NCI-H146 (cell line): ENCODE measurements at regions not wholly inside any gene's neighbourhood (a gene's known extent, or its start where the extent isn't known, plus 50 kb on each side); places are given as distances from the start of the nearest gene placed in this dataset.
"Not testable (repeated sequence)": the region's sequence is repeated elsewhere in the genome, so short reads cannot be mapped to it uniquely, and the experiment has no call there.

Experiments
- DNase-seq: peaks from one replicate; lab custom pipeline; 2025; lab: John Stamatoyannopoulos, UW

DNA sequence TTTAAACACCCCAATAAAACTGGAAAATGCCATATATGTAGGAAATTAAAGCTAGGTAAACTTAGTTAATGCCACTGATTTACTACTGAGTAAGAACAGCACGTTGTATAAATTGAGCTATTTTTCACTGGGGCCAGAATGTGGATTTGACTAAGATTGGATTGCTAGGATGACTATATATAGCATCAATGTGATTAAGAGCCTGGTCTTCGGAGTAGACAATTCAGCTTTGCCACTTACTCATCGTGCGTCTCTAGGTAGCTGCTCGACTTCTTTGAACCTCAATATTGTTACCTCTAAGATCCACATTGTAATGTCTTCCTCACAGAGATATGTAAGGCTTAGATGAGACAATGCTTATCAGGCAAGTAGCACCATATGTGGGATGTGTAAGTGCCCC lies 462.5 kb downstream of the KLF12 start:
- no peak for DNase-seq

DNA sequence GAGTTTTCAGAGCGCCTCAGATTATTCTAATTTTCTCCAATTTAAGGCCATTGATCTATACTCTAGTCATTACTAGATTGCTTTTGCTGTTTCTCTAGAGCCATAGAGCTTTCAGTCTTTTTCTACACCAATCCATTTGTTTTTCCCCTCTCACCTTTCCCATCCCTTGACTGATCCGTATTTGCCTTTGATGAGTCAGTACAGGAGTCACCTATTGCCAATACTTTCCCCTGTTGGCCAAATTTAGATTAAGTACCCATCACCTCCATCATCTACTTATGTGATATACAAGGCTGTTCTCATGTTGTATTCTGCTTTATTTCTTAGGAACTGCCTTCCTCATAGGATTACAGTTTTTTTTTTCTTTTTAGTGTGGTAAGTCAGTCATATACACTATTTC lies 463.2 kb downstream of the KLF12 start:
- no peak for DNase-seq

DNA sequence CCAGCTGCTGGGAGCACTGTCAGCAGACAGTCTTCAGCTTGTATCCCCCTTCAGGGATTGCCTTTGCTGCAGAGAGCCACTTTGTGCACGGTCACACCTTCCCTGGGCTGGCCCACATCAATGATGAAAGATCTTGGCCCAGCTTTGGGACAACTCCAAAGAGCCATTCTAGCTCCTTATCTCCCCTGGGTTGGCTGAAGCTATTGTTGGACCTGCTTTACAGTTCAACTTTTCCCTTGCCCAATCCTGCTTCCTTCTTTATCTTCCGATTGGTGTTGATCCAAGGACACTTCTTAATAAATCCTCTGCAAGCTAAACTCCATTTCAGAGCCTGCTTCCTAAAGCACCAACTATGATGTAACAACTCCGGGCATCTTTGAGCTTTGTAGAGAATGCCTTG lies 466.4 kb downstream of the KLF12 start:
- DNase-seq, result no peak

DNA sequence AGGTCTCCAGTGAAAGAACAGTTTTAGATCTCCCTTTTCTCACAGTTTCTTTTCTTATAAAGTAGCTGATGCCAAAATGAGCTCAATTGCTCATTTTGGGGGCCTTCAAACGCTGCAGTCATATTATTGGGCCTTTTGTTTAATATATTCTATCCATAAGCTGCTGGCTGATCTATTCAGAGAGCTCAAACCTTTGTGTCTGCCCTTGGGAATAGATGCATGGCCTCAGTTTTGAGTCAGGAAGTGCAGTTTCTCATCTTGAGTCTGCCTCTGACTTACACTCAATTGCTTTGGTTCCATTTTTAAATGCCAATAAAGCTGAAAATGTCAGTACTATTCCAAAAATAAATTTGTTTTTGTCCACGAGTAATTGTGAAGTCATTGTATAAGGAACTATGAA lies 468.9 kb downstream of the KLF12 start:
- peak; percentile 92 for DNase-seq

DNA sequence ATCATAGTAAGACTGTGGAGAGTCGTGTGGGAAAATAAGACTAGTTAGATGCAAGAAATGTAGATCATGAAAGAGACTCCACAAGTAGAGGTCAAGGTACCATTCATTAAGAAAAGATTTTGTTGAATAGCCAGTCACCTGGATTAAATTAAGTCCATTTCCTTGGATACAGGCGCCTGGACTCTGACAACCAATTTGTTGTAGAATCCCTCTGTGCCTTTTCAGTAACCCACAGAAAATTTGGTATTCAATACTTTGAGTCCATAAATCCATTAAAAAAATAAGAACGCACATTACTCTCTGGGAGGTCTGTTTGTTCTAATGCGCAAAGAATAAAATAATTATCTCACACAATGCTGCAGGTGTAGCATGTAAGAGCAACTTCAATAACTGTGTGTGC lies 469.4 kb downstream of the KLF12 start:
- peak; percentile 92 for DNase-seq

DNA sequence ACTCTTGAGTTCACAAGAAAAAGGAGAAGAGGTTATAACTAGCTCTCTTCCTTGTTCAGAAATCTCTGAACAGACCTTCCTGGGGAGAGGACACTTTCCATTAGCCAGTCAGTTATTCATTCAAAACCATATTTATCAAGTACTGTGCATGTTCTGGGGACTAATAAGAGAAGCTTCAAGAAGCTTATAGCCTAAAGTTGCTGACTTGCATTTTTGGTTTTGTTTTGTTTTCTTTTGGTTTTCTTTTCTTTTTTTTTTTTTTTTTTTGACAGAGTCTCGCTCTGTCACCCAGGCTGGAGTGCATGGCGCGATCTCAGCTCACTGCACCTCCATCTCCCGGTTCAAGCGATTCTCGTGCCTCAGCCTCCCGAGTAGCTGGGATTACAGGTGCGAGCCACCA lies 471.4 kb downstream of the KLF12 start:
- DNase-seq, result no peak

DNA sequence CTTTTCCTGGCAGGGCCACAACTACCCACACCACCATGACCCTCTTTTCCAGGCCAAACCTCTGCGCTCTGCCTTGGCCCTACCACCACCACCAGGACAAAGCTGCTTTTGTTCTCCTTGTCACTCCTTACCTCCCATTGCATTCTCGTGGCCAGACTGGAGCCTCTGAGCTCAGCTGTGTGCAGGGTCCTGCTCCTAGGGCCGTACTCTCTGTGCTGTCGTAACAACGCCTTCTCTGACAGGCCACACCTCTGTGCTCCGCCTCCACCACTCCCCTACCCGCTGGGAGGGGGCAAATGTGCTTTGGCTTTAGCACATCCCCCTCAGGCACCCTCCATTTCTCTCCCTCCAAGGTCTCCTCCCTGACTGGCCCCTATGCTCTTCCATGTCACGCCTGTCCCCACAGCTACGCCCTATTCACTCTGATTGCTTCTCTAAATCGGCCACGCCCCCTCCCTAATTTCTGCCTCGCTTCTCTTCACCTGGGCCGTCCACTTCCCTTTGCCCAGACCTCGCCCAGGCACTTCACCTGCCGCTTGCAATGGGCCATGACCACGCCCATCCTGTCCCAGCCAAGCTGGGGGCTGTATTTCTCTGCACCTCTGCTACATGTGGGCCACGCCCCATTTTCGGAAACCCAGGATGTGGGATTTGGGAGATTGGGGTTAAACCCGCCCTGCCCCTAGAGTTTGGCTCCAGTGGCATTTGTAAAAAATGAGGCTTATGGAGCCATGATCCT lies 472.3 kb downstream of the KLF12 start:
- DNase-seq, result no peak

DNA sequence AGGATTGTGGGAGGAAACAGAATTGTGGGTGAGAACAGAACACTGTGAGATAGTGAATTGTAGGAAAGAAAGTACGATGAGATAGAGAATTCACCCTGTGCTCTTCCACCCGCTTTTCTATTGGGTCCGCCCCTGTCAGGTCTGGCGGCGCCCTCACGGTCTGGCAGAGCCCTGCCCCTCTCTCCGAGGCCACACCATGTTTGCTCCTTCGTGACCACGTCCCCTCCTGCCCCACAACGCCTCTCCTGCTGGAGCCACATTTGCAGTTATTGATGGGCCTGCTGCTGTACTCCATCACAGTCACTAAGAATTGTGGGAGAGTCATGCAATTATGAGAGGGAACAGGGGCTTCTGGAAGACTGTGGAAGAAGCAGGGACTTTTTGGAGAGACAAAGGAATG lies 473.1 kb downstream of the KLF12 start:
- no peak for DNase-seq

DNA sequence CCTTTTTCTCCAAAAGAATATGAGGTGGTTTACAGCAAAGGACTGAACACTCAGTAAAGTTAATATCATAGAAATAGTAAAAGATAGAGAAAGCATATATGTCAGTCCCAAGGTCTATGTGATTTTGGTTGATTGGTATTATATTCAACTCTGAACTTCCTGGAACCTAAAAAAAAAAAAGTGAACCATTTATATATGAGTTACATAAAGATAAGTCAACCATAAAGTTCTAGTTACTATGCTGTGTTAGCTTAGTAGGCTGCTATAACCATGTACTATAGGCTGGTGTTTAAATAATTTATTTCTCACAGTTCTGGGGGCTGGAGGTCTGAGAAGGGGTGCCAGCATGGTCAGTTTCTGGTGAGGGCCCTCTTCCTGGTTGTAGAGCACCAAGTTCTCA lies 475.6 kb downstream of the KLF12 start:
- no peak for DNase-seq

DNA sequence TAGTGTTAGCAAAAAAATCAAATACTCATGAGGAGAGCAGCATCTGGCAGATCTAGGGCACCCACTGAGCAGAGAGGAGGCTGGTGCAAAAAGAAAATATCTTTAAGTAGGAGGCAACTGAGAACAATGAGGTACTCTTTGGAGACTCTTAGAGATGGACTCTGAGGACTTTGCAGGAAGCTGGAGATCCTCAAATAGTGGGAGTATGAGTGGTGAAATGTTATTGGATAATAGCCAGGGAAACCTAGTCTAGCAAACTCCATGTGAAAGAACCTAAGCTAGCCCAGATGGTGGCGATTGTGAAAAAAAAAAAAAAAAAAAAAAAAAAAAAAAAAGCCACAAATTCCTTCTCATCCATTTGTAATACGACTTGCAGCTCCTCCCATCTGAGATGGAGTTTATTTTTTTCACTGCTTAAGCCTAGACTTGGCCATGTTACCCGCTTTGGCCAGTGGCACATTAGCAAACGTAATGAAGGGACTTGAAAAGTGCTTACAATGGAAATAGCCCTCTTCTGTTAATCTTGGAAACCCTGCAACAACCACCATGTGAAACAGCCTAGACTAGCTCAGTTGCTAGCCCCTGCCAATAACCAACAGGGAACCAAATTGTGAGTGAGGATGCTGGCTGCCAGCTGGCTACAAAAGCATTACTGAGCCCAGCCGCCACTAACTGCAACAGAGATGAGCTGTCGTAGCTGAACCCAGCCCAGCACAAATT lies 476.2 kb downstream of the KLF12 start:
- no peak for DNase-seq

DNA sequence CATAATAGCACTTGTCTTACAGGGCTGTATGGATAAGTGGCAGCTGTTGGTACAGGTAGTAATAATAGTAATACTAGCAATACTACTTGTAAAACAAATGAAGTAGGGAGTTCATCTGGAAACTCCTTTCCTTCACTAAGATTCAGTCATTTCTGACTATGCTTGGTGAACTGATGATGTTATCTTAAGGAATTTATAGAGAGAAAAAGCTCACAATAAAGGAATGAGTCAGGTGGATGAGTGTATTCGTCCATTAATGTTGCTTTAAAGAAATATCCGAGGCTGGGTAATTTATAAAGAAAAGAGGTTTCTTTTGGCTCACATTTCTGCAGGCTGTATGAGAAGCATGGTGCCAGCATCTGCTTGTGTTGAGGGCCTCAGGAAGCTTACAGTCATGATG lies 477.3 kb downstream of the KLF12 start:
- DNase-seq, result no peak

DNA sequence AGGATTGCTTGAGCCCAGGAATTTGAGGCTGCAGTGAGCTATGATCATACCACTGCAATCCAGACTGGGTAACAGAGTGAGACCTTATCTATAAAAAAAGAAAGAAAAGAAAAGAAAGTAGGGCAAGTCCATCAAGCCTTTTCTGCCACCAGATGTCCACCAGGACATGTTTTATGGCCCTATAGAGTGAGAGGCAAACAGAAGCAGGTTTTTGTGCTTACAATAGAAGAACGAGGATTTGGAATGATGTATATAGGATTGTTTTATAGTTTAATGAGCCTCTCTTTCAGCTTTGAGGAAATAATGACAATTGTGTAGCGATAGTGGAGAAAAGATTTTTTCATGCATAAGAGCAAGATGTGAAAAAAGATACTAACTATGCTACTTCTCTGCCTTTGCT lies 480.5 kb downstream of the KLF12 start:
- DNase-seq, result no peak

DNA sequence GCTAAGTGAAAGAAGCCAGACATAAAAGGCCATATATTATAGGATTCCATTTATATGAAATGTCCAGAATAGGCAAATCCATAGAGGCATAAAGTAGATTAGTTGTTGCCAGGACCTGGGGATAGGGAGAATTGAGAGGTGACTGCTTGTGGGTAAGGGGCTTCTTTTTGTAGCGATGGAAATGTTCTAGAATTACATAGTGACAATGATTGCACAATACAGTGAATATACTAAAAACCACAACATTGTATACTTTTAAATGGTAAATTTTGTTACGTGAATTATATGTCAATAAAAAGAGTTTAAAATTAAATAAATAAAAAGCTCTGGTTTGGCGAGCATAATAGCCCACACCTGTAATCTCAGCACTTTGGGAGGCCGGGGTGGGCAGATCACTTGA lies 486.8 kb downstream of the KLF12 start:
- DNase-seq, result no peak

DNA sequence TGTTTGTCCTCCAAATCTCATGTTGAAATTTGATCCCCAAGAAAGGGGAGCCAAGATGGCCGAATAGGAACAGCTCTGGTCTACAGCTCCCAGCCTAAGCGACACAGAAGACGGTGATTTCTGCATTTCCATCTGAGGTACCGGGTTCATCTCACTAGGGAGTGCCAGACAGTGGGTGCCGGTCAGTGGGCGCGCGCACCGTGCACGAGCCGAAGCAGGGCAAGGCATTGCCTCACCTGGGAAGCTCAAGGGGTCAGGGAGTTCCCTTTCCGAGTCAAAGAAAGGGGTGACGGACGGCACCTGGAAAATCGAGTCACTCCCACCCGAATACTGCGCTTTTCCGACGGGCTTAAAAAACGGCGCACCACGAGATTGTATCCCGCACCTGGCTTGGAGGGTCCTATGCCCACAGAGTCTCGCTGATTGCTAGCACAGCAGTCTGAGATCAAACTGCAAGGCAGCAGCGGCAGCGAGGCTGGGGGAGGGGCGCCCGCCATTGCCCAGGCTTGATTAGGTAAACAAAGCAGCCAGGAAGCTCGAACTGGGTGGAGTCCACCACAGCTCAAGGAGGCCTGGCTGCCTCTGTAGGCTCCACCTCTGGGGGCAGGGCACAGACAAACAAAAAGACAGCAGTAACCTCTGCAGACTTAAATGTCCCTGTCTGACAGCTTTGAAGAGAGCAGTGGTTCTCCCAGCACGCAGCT lies 493.6 kb downstream of the KLF12 start:
- not testable (repeated sequence) for DNase-seq

DNA sequence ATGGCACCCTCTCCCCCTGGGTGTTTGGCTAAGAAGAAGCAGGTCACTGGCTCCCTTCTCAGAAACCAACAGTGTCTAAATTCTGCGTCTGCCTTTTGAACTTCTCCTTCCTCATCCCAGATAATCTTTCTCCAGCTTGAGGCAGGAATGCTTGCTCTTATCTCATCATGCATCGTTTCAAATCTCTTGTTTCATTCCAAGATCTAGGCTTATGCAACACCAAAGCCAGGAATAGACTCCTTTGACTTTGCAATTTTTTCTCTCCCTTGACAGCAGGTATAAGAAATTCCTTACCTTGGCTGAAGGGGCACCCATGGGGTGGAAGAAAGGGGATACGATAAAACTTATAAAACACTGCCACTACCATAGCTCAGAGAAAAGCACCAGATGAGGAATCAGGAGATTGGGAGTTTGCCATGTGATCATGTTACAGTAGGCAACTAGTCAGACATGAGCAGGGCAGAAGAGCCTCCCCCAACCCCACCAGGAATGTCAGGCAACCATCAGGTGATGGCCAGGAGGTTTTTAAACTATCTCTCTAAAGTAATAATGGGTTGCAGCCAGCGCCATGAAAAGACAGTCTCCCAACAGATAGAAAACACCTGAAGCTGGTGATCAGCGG lies 498.9 kb downstream of the KLF12 start:
- DNase-seq, result no peak

DNA sequence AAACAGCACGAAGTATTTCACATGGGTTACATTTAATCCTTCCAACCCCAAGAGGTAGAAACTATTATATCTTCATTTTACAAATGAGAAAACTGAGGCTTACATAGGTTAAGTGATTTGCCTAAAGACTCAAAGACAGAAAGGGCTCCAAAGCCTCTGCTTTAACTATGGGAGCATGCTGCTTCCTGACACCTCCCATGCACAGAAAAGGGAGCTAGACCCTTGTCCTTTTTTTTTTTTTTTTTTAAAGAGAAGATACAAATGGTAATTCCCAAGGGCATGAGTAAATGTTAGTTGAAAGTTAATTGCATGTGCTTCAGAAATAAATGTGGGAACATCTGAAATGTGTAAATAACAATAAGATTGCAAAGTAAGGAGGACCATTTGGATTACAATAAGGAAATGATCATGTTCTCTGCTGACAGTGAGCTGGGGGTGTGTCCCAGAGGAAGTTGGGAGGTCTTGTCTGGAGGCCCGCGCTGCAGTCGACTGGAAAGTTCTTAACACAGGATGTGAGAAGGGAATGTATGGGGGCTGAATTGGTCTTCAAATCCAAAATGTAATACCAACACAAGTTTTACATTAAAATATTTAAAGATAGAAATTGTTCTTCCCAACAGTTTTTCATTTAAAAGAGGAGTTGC lies 500.3 kb downstream of the KLF12 start:
- DNase-seq, result no peak

DNA sequence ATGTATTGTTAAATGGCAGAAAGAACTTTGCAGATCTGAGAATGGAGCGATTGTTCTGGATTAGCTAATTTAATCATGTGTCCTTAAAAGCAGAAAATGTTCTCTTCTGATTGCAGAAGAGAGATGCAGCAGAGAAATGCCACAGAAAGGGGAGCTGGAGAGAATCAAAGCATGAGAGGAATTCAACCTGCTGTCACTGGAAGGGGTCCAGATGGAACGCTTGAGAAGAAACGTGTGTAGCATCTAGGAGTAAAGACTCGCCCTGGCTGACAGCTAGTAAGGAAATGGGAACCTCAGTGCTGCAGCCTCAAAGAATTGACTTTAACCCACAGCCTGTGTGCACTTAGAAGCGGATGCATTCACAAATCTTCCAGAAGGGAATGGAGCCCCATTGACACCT lies 502.8 kb downstream of the KLF12 start:
- no peak for DNase-seq

DNA sequence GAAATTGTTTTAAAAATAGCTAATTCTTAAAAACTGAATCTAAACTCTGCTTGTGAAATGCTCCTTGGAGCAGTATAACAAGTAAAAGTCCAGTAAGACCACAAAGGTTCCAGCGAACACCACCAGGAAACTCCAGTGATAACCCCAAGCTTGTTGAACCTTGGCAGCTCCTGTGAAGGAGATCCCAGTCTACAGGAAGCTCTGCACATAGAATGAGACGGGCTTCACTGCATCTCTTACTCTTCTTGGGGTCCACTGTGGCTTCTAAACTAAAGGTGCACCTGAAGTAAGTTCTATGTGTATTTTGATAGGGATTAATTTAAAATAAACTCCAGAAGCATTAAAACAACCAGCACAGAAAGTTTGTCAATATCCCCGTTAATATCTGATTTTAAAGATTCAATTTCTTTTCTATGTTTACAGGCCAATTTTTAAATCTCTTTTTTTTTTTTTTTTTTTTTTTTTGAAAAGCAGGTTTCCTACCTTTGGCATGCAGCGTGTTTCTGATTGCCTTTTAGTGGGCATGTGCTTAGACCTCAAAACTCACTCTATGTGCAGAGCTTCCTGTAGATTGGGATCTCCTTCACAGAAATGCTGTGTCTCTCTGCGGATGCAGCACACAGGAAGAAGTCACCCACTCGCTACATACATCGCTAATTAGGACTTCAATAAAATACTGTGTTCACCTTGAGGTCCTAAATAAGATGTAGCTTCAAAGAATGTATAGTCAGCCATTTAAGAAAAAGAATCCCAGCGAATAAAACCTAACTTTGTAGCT lies 508.5 kb downstream of the KLF12 start:
- DNase-seq, result no peak

DNA sequence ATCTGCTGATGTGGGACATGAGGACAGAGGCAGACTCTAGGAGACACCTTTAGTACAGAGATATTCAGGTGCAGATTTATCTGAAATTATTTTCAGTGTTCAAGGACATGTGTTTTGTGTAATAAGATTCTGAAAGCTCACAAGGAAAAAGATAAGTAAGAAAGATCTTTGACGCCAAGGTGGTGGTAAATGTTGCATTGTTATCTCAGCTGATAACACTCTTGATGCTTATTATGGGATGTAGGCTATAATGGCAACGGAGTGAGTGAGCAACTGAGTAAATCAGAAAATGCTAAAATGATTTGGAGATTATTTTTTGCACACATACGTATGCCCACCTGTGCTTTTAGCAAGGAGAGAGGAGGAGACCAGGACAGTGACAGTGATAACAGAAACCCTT lies 510.9 kb downstream of the KLF12 start:
- no peak for DNase-seq

DNA sequence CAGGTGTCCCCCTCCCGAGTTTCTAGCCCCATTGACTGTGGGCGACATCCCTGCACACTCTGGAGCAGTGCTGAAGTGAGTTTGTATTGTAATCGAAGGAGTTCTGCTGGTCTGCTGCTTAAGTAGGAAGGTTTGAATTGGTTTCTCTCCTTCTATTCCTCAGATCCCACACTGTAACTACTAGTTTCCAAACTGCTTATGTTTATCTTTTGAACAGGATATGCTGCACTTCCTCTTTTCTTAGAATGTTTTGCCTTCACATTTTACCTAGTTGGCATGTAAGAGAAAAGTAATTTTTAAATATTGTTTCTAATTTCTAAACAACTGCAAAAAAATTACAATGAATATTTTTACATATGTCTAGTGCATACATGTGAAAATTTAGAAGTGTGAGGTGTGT lies 511.8 kb downstream of the KLF12 start:
- no peak for DNase-seq

DNA sequence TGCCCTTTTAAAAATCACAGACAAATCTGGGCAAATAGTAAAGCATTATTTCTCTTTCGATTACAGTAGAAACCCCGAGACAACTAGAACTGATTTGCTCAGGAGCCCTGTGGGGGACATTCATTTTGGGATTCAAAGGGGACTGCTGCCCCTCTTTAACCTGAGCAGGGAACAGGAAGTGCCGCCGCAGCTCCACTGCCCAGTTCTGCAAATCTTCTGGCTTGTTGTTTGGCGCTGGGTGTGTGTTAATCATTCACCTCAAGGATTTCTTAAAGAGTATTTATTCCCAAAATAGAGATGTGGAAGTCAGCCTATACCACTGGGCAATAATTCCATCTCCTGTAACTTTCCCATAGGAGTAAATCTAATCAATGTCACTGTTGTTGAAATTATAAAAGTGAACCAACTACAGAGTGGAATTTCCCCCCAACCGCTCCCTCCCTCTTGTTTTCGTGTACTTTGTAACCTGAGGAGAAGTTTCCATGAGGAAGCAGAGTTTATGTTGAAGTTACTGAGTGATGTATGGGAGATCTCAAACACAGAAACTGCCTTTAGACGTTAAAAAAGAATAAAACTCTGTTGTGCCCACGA lies 515.8 kb downstream of the KLF12 start:
- no peak for DNase-seq
